GM23338 (cell line): ENCODE measurements at regions not wholly inside any gene's neighbourhood (a gene's known extent, or its start where the extent isn't known, plus 50 kb on each side); places are given as distances from the start of the nearest gene placed in this dataset.

Experiments
- ATAC-seq: fragments of 200-7000 bp; cut with Tn5 transposase; 3 replicates; pipeline ENCODE4 v1.9.1; 2020
- DNase-seq: peaks from one replicate; pipeline ENCODE4 v3.0.0-alpha.2; 2015; ENCODE audit warnings: low spot score
- H2AFZ ChIP-seq: fragments of 200-600 bp; sonication (generic); 2 replicates; pipeline ENCODE4 v1.8.0; 2016; ENCODE audit warnings: antibody characterized with exemption, mild to moderate bottlenecking, moderate library complexity
- H3F3A ChIP-seq: fragments of 200-600 bp; sonication (generic); replicated peaks from 2 replicates; pipeline ENCODE4 v1.8.0; 2017; ENCODE audit warnings: antibody characterized with exemption, mixed run types, low read depth
- H3K27ac ChIP-seq: fragments of 200-600 bp; sonication (generic); 2 replicates; pipeline ENCODE4 v1.6.1; 2016; ENCODE audit warnings: low read depth
- H3K27me3 ChIP-seq: fragments of 200-600 bp; sonication (generic); 2 replicates; pipeline ENCODE4 v1.8.0; 2016; ENCODE audit warnings: mild to moderate bottlenecking, mixed run types, moderate library complexity; ENCODE audit not compliant: insufficient read depth
- H3K36me3 ChIP-seq: fragments of 200-600 bp; sonication (generic); 2 replicates; pipeline ENCODE4 v1.8.0; 2016; ENCODE audit warnings: mild to moderate bottlenecking; ENCODE audit not compliant: insufficient read depth
- H3K4me1 ChIP-seq: fragments of 200-600 bp; sonication (generic); 2 replicates; pipeline ENCODE4 v1.8.0; 2016; ENCODE audit warnings: mild to moderate bottlenecking, moderate library complexity; ENCODE audit not compliant: insufficient read depth
- H3K4me2 ChIP-seq: fragments of 200-600 bp; sonication (generic); 2 replicates; pipeline ENCODE4 v1.7.1; 2017; ENCODE audit warnings: mixed run types
- H3K4me3 ChIP-seq: fragments of 200-600 bp; sonication (generic); 2 replicates; pipeline ENCODE4 v1.6.1; 2016; ENCODE audit warnings: mixed run types
- H3K79me2 ChIP-seq: fragments of 200-600 bp; sonication (generic); replicated peaks from 2 replicates; pipeline ENCODE4 v1.8.0; 2017; ENCODE audit warnings: mild to moderate bottlenecking; ENCODE audit not compliant: insufficient read depth
- H3K9me2 ChIP-seq: fragments of 200-600 bp; sonication (generic); 2 replicates; pipeline ENCODE4 v1.8.0; 2017; ENCODE audit not compliant: insufficient read depth
- H4K20me1 ChIP-seq: fragments of 200-600 bp; sonication (generic); replicated peaks from 2 replicates; pipeline ENCODE4 v1.8.0; 2017; ENCODE audit warnings: mild to moderate bottlenecking; ENCODE audit not compliant: insufficient read depth
- H3K27ac Mint-ChIP-seq: 2 replicates; pipeline ENCODE4 v1.8.0; 2020; ENCODE audit warnings: inconsistent platforms, mild to moderate bottlenecking, moderate library complexity, mixed read lengths
- H3K27me3 Mint-ChIP-seq: 3 replicates; pipeline ENCODE4 v1.8.0; 2022; ENCODE audit warnings: low read depth, mild to moderate bottlenecking, moderate library complexity, mixed read lengths, inconsistent platforms; ENCODE audit not compliant: insufficient read depth, poor library complexity
- H3K36me3 Mint-ChIP-seq: 3 replicates; pipeline ENCODE4 v1.8.0; 2021; ENCODE audit warnings: low read depth, mild to moderate bottlenecking, inconsistent platforms, moderate library complexity, mixed read lengths
- H3K4me1 Mint-ChIP-seq: 3 replicates; pipeline ENCODE4 v1.8.0; 2020; ENCODE audit warnings: mild to moderate bottlenecking, inconsistent platforms, mixed read lengths
- H3K4me3 Mint-ChIP-seq: 3 replicates; pipeline ENCODE4 v1.8.0; 2021; ENCODE audit warnings: moderate library complexity, mild to moderate bottlenecking, inconsistent platforms, mixed read lengths
- H3K9me3 Mint-ChIP-seq: 3 replicates; pipeline ENCODE4 v1.8.0; 2020; ENCODE audit warnings: moderate library complexity, mild to moderate bottlenecking, inconsistent platforms, mixed read lengths
- CTCF ChIP-seq, 2 experiments: fragments of 200-600 bp in 1 of 2; sonication (generic) in 1 of 2; conservative IDR thresholded peaks; 2 replicates each; pipeline versions ENCODE4 v1.5.1 to v1.6.1; 2016 to 2017; ENCODE audit warnings: antibody characterized with exemption in 2 of 2, low read depth in 2 of 2, mild to moderate bottlenecking in 2 of 2, moderate library complexity in 1 of 2
- ETS1 ChIP-seq: IDR thresholded peaks from 2 replicates; pipeline ENCODE4 v1.6.1; 2016; ENCODE audit warnings: antibody characterized with exemption
- EZH2 ChIP-seq: fragments of 200-600 bp; sonication (generic); IDR thresholded peaks from one replicate; pipeline ENCODE4 v1.8.0; 2017; ENCODE audit warnings: antibody characterized with exemption, mild to moderate bottlenecking, low read depth; ENCODE audit not compliant: unreplicated experiment
- EZH2phosphoT487 ChIP-seq: fragments of 200-600 bp; sonication (generic); IDR thresholded peaks from one replicate; pipeline ENCODE4 v1.8.1; 2018; ENCODE audit warnings: antibody characterized with exemption; ENCODE audit not compliant: unreplicated experiment
- NANOG ChIP-seq: IDR thresholded peaks from 2 replicates; pipeline ENCODE4 v1.6.1; 2016; ENCODE audit warnings: antibody characterized with exemption, borderline replicate concordance
- ZNF114 ChIP-seq: fragments of 250-450 bp; sonication (Bioruptor Pico); IDR thresholded peaks from 2 replicates; pipeline ENCODE4 v1.5.0; 2020; ENCODE audit warnings: mild to moderate bottlenecking, moderate library complexity
- TF ChIP-seq, protein P1 (sequence below): fragments of 250-450 bp; sonication (Bioruptor Pico); IDR thresholded peaks from 2 replicates; pipeline ENCODE4 v1.5.0; 2020; ENCODE audit warnings: mild to moderate bottlenecking, moderate library complexity

- no peak for ATAC-seq
- H3K79me2 ChIP-seq = no peaks in the 10 kb centered on the region
- Mint-ChIP-seq H3K4me1 (peaks cover 12% of the 10 kb centered on the region), H3K27ac (no peak overlapping the region), H3K4me3 (no peak overlapping the region), H3K36me3 (no peaks in the 10 kb centered on the region), H3K27me3 (no peaks in the 10 kb centered on the region), H3K9me3 (no peaks in the 10 kb centered on the region)
- no peaks in the 10 kb centered on the region for H4K20me1 ChIP-seq
- no peaks in the 10 kb centered on the region for H3F3A ChIP-seq
- H3K36me3 ChIP-seq = no peaks in the 10 kb centered on the region
- no peak for DNase-seq
- no peaks in the 10 kb centered on the region for H3K27me3 ChIP-seq
- no peak overlapping the region for H3K4me3 ChIP-seq
- H3K9me2 ChIP-seq = 0 out of 2 replicates have a peak, but pooled peaks cover under 1% of the 10 kb centered on the region
- H2AFZ ChIP-seq = no peak overlapping the region
- no peak overlapping the region for H3K4me2 ChIP-seq
- no peak overlapping the region for H3K27ac ChIP-seq
- peaks cover 7% of the 10 kb centered on the region; the same call in 1 of the 2 replicates for H3K4me1 ChIP-seq
- TF ChIP-seq NANOG (no peak), EZH2 (no peak), ZNF114 (CRISPR knock-in tag) (no peak), EZH2phosphoT487 (no peak), CTCF (conservative IDR thresholded peaks at IDR 0.05; ENCODE audit: low read depth in 2 of 2) (no peak), ETS1 (no peak)
- TF ChIP-seq, protein P1, sequence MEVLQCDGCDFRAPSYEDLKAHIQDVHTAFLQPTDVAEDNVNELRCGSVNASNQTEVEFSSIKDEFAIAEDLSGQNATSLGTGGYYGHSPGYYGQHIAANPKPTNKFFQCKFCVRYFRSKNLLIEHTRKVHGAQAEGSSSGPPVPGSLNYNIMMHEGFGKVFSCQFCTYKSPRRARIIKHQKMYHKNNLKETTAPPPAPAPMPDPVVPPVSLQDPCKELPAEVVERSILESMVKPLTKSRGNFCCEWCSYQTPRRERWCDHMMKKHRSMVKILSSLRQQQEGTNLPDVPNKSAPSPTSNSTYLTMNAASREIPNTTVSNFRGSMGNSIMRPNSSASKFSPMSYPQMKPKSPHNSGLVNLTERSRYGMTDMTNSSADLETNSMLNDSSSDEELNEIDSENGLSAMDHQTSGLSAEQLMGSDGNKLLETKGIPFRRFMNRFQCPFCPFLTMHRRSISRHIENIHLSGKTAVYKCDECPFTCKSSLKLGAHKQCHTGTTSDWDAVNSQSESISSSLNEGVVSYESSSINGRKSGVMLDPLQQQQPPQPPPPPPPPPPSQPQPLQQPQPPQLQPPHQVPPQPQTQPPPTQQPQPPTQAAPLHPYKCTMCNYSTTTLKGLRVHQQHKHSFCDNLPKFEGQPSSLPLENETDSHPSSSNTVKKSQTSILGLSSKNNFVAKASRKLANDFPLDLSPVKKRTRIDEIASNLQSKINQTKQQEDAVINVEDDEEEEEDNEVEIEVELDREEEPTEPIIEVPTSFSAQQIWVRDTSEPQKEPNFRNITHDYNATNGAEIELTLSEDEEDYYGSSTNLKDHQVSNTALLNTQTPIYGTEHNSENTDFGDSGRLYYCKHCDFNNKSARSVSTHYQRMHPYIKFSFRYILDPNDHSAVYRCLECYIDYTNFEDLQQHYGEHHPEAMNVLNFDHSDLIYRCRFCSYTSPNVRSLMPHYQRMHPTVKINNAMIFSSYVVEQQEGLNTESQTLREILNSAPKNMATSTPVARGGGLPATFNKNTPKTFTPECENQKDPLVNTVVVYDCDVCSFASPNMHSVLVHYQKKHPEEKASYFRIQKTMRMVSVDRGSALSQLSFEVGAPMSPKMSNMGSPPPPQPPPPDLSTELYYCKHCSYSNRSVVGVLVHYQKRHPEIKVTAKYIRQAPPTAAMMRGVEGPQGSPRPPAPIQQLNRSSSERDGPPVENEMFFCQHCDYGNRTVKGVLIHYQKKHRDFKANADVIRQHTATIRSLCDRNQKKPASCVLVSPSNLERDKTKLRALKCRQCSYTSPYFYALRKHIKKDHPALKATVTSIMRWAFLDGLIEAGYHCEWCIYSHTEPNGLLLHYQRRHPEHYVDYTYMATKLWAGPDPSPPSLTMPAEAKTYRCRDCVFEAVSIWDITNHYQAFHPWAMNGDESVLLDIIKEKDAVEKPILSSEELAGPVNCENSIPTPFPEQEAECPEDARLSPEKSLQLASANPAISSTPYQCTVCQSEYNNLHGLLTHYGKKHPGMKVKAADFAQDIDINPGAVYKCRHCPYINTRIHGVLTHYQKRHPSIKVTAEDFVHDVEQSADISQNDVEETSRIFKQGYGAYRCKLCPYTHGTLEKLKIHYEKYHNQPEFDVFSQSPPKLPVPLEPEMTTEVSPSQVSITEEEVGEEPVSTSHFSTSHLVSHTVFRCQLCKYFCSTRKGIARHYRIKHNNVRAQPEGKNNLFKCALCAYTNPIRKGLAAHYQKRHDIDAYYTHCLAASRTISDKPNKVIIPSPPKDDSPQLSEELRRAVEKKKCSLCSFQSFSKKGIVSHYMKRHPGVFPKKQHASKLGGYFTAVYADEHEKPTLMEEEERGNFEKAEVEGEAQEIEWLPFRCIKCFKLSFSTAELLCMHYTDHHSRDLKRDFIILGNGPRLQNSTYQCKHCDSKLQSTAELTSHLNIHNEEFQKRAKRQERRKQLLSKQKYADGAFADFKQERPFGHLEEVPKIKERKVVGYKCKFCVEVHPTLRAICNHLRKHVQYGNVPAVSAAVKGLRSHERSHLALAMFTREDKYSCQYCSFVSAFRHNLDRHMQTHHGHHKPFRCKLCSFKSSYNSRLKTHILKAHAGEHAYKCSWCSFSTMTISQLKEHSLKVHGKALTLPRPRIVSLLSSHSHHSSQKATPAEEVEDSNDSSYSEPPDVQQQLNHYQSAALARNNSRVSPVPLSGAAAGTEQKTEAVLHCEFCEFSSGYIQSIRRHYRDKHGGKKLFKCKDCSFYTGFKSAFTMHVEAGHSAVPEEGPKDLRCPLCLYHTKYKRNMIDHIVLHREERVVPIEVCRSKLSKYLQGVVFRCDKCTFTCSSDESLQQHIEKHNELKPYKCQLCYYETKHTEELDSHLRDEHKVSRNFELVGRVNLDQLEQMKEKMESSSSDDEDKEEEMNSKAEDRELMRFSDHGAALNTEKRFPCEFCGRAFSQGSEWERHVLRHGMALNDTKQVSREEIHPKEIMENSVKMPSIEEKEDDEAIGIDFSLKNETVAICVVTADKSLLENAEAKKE = no peak
Observed at GRCh38 chr15:47650564-47650963, 66.7 kb upstream of the SEMA6D start.
